H4 (cell line): ENCODE measurements at regions not wholly inside any gene's neighbourhood (a gene's known extent, or its start where the extent isn't known, plus 50 kb on each side); places are given as distances from the start of the nearest gene placed in this dataset.
"Not testable (repeated sequence)": the region's sequence is repeated elsewhere in the genome, so short reads cannot be mapped to it uniquely, and the experiment has no call there.

Experiments used
- DNase-seq: peaks from one replicate; pipeline ENCODE4 v3.0.0-alpha.2; 2015; ENCODE audit warnings: low spot score

DNA sequence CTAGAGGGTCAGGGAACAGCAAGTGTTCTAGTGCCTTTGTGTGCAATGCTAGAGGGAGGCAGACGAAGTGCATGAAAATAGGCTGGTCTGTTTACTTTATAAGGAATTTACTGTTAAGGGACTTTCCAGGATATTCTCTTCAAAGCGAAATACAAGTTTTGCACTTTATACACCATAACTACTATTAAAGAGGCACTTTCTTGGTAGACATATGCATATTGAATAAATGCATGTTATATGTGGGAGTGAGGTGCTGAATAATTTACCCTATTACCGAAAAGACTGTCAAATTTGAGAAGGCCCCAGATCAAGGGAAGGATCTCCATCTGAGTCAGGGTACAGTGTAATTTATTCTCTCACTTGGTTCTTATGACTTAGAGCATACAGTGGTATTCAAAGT, 310.5 kb downstream of the S1PR1 start:
- no peak for DNase-seq

GRCh38 chr1:101548376-101548775, 311.6 kb downstream of the S1PR1 start:
- no peak for DNase-seq

- DNase-seq, result no peak
Measured at GRCh38 chr1:101550581-101550980, 313.8 kb downstream of the S1PR1 start.

- DNase-seq, result no peak
Measured at GRCh38 chr1:101566883-101567538, 330.2 kb downstream of the S1PR1 start.

GRCh38 chr1:101567582-101568189, 330.9 kb downstream of the S1PR1 start:
- DNase-seq, result peak; percentile 9

GRCh38 chr1:101587741-101588140, 350.9 kb downstream of the S1PR1 start:
- DNase-seq, result no peak

- DNase-seq, result no peak
Measured at GRCh38 chr1:101588677-101589076, 351.9 kb downstream of the S1PR1 start.

GRCh38 chr1:101592845-101593244, 356.0 kb downstream of the S1PR1 start:
- DNase-seq, result peak; percentile 19

DNA sequence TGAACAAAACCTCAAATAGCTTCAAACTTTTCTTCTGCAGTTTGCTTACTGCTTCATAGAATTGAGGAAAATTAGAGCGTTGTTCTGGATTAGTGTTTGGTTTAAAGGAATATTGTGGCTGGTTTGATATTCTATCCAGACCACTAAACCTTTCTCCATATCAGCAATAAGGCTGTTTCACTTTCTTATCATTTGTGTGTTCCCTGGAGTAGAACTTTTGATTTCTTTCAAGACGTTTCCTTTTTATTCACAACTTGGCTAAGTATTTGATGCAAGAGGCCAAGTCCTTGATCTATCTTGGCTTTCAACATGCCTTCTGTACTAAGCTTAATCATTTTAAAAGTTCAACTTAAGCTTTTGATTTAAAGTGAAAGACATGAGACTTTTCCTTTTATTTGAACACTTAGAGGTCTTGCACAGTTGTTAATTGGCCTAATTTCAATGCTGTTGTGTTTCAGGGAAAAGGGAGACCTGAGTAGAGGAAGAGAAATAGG, 359.1 kb downstream of the S1PR1 start:
- no peak for DNase-seq

DNA sequence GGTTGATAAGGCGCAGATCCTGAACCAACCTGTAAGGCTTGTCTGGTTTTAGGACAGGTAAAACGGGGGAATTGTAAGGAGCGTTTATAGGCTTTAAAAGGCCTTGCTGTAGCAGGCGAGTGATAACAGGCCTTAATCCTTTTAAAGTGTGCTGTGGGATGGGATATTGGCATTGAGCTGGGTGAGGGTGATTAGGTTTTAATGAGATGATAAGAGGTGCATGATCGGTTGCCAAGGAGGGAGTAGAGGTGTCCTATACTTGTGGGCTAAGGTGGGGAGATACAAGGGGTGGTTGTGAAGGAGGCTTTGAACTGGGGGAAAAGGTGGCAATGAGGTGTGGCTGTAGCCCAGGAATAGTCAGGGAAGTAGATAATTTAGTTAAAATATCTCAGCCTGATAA, 363.8 kb downstream of the S1PR1 start:
- DNase-seq, result not testable (repeated sequence)

DNA sequence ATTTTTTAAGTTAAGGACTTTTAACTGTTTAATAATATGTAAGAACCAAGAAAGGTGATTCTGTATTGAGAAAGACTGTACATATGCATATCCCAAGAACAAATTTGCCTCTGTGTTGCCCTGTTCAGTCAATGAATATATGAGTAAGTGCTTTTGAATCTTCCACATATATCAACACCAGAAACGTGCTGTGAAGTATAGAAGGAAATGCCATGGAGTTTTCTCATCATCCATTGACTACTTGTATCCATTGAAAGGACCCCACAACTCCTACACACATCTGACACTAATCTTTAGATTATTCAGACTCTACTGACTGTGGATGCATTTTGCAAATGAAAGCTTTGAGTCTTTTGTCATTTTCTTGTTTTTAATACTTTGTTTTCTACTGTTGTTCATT, 366.9 kb downstream of the S1PR1 start:
- no peak for DNase-seq

GRCh38 chr1:101605878-101606277, 369.1 kb downstream of the S1PR1 start:
- no peak for DNase-seq

DNA sequence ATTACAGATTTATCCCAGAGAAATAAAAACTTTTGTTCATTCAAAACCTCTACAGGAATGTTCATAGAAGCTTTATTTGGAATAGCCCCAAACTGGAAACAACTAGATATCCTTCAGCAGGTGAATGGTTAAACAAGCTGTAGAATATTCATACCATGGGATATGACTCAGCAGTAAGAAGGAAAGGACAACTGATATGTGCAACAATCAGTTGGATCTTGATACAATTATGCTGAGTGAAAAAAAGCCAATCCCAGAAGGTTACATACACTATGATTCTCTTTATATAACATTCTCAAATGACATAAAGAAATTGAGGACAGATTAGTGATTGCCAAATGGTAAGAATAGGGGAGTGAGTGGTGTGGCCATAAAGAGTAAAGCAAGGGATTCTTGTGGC, 376.7 kb downstream of the S1PR1 start:
- DNase-seq, result no peak

GRCh38 chr1:101618900-101619299, 377.8 kb downstream of the OLFM3 start:
- DNase-seq, result no peak

- no peak for DNase-seq
Measured at GRCh38 chr1:101632548-101633272, 364.0 kb downstream of the OLFM3 start.

- no peak for DNase-seq
Measured at GRCh38 chr1:101645810-101646209, 350.9 kb downstream of the OLFM3 start.

GRCh38 chr1:101652484-101652883, 344.2 kb downstream of the OLFM3 start:
- no peak for DNase-seq

DNA sequence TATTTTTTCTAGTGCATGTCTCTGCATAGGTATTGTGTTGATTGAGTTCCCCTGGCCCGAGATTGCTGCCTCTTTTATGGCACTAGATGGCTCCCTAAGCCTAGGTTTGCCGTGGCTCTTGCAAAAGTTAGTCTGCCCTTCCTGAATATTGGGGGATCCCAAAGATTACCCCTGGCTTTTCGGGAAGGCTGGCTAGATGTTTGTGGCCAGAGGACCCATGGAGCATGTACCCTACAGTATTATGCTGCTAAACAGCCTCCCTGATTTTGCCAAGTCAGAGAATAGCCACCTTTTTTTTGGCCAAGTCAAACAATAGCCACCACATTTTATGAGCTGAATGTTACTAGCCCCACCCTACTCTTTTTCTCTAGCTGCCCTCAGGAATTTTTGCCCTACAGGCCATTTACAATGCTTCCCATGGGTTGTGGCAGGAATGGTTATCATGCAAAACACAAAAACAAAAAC, 343.2 kb downstream of the OLFM3 start:
- DNase-seq, result peak; percentile 45

DNA sequence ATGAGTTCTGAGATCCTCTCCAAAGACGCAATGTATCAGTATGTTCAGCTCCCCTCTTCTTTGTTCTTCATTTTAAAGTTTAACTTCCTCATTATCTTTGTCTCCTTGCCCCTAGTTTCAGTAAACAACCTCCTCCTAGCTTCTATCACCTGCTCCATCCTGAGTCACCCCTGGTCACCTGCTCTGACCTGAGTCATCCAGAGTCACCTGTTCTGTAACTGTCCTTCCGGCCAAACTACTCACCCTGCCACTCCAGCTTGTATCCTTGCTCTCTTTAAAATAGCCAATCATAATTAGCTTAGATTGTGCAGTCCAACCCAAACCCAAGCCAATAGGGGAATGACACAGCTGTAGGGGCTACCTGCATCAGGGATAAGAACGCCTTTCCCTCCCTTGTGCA, 332.0 kb downstream of the OLFM3 start:
- DNase-seq, result no peak

DNA sequence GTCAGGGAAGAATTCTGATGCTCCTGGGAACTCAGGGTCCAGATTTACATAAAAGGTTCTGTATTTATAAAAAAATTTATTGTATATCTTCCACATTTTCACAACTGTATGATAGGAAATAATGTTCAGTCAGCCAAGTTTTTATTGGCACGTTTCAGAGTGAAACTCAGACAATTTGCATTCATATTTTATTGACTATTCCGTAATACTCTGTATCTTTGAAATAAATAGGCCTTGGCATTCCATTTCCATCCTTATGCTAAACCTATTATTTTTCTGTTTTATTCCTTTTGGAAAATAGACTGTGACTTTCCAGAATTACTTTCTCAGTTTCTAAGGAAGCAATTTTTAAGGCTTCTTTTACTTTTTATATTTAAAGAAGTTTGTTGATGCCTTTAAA, 329.0 kb downstream of the OLFM3 start:
- DNase-seq, result no peak

GRCh38 chr1:101683136-101683535, 313.6 kb downstream of the OLFM3 start:
- DNase-seq, result no peak

- DNase-seq, result peak; percentile 8
Measured at GRCh38 chr1:101683561-101683960, 313.2 kb downstream of the OLFM3 start.

GRCh38 chr1:101697072-101697471, 299.7 kb downstream of the OLFM3 start:
- no peak for DNase-seq
